Astrocyte (in vitro differentiated cells and primary cell): ENCODE measurements at regions not wholly inside any gene's neighbourhood (a gene's known extent, or its start where the extent isn't known, plus 50 kb on each side); places are given as distances from the start of the nearest gene placed in this dataset.

Source experiments
- DNase-seq: peaks from one replicate; pipeline ENCODE4 v3.0.0-alpha.2; 2010; ENCODE audit warnings: low read depth
- FAIRE-seq: peaks from 2 replicates; lab custom pipeline; 2011; peaks lifted over from hg19 to GRCh38; lab: Jason Lieb, UNC
- H2AFZ ChIP-seq: 2 replicates; pipeline ENCODE4 v1.6.0; 2012; ENCODE audit warnings: low read depth, low read length, inconsistent platforms
- H3K27ac ChIP-seq: 2 replicates; pipeline ENCODE4 v1.5.1; 2011; ENCODE audit warnings: low read depth, low read length, inconsistent platforms
- H3K27me3 ChIP-seq: 2 replicates; pipeline ENCODE4 v1.6.0; 2011; ENCODE audit warnings: low read length, inconsistent platforms; ENCODE audit not compliant: insufficient read depth
- H3K36me3 ChIP-seq: 2 replicates; pipeline ENCODE4 v1.5.1; 2011; ENCODE audit warnings: low read length, inconsistent platforms; ENCODE audit not compliant: insufficient read depth
- H3K4me1 ChIP-seq: 2 replicates; pipeline ENCODE4 v1.5.1; 2011; ENCODE audit warnings: low read length, inconsistent platforms; ENCODE audit not compliant: insufficient read depth
- H3K4me2 ChIP-seq: 2 replicates; pipeline ENCODE4 v1.6.0; 2012; ENCODE audit warnings: low read length, inconsistent platforms
- H3K4me3 ChIP-seq: 2 replicates; pipeline ENCODE4 v1.5.1; 2011; ENCODE audit warnings: low read depth, mild to moderate bottlenecking, low read length, inconsistent platforms; ENCODE audit not compliant: insufficient read depth
- H3K79me2 ChIP-seq: 2 replicates; pipeline ENCODE4 v1.6.0; 2012; ENCODE audit warnings: mild to moderate bottlenecking, low read length, inconsistent platforms; ENCODE audit not compliant: insufficient read depth
- H3K9ac ChIP-seq: 2 replicates; pipeline ENCODE4 v1.6.0; 2012; ENCODE audit warnings: mild to moderate bottlenecking, low read length, inconsistent platforms
- H3K9me3 ChIP-seq: 2 replicates; pipeline ENCODE4 v1.5.1; 2012; ENCODE audit warnings: low read depth, mild to moderate bottlenecking, low read length, inconsistent platforms; ENCODE audit not compliant: insufficient read depth
- H4K20me1 ChIP-seq: 2 replicates; pipeline ENCODE4 v1.6.0; 2012; ENCODE audit warnings: low read length, inconsistent platforms; ENCODE audit not compliant: insufficient read depth
- H3K27ac Mint-ChIP-seq: one replicate; pipeline ENCODE4 v1.8.0; 2021; ENCODE audit warnings: mild to moderate bottlenecking, mixed read lengths; ENCODE audit not compliant: unreplicated experiment
- H3K27me3 Mint-ChIP-seq: one replicate; pipeline ENCODE4 v1.8.0; 2021; ENCODE audit warnings: low read depth, mixed read lengths; ENCODE audit not compliant: unreplicated experiment
- H3K36me3 Mint-ChIP-seq: one replicate; pipeline ENCODE4 v1.8.0; 2021; ENCODE audit warnings: low read depth, mixed read lengths; ENCODE audit not compliant: unreplicated experiment
- H3K4me1 Mint-ChIP-seq: one replicate; pipeline ENCODE4 v1.8.0; 2021; ENCODE audit warnings: low read depth, mixed read lengths; ENCODE audit not compliant: unreplicated experiment
- H3K4me3 Mint-ChIP-seq: one replicate; pipeline ENCODE4 v1.8.0; 2021; ENCODE audit warnings: mild to moderate bottlenecking, moderate library complexity, mixed read lengths; ENCODE audit not compliant: unreplicated experiment
- H3K9me3 Mint-ChIP-seq: one replicate; pipeline ENCODE4 v1.8.0; 2021; ENCODE audit warnings: mild to moderate bottlenecking, mixed read lengths; ENCODE audit not compliant: unreplicated experiment
- CTCF ChIP-seq: IDR thresholded peaks from 2 replicates; pipeline ENCODE4 v1.5.1; 2011; ENCODE audit warnings: low read depth, mild to moderate bottlenecking, inconsistent platforms, low read length, moderate library complexity; ENCODE audit not compliant: insufficient read depth
- EZH2 ChIP-seq: IDR thresholded peaks from 2 replicates; pipeline ENCODE4 v1.6.1; 2012; ENCODE audit warnings: mild to moderate bottlenecking, low read length, inconsistent platforms; ENCODE audit not compliant: insufficient read depth

GRCh38 chr7:124267154-124267553 lies 234.3 kb upstream of the TMEM229A start:
- H3K36me3 Mint-ChIP-seq = no peaks in the 10 kb centered on the region
- H3K27ac Mint-ChIP-seq = no peak overlapping the region
- Histone ChIP-seq H3K36me3 (no peaks in the 10 kb centered on the region), H3K27ac (no peak overlapping the region), H3K9ac (no peak overlapping the region), H3K27me3 (no peaks in the 10 kb centered on the region), H4K20me1 (no peaks in the 10 kb centered on the region), H2AFZ (no peak overlapping the region), H3K4me2 (no peak overlapping the region), H3K79me2 (no peaks in the 10 kb centered on the region), H3K9me3 (no peaks in the 10 kb centered on the region), H3K4me3 (no peak overlapping the region), H3K4me1 (no peaks in the 10 kb centered on the region)
- H3K4me3 Mint-ChIP-seq = no peak overlapping the region
- H3K4me1 Mint-ChIP-seq = peaks cover 4% of the 10 kb centered on the region
- DNase-seq = no peak
- no peaks in the 10 kb centered on the region for H3K27me3 Mint-ChIP-seq
- TF ChIP-seq EZH2 = no peak
- TF ChIP-seq CTCF = no peak
- H3K9me3 Mint-ChIP-seq = peaks cover 2% of the 10 kb centered on the region
- no peak for FAIRE-seq

GRCh38 chr7:124263232-124263827 lies 230.5 kb upstream of the TMEM229A start:
- no peaks in the 10 kb centered on the region for H3K27me3 Mint-ChIP-seq
- no peak overlapping the region for H3K4me3 Mint-ChIP-seq
- H3K4me1 ChIP-seq = no peaks in the 10 kb centered on the region
- H3K27me3 ChIP-seq = no peaks in the 10 kb centered on the region
- peaks cover 4% of the 10 kb centered on the region for H3K4me1 Mint-ChIP-seq
- H3K36me3 Mint-ChIP-seq = no peaks in the 10 kb centered on the region
- H3K27ac Mint-ChIP-seq = peak overlapping the region; percentile 95
- H3K4me3 ChIP-seq = no peak overlapping the region
- H3K4me2 ChIP-seq = no peak overlapping the region
- H3K9me3 ChIP-seq = no peaks in the 10 kb centered on the region
- no peak overlapping the region for H3K9ac ChIP-seq
- H2AFZ ChIP-seq = no peak overlapping the region
- FAIRE-seq = no peak
- H3K9me3 Mint-ChIP-seq = peaks cover 2% of the 10 kb centered on the region
- H3K27ac ChIP-seq = no peak overlapping the region
- no peaks in the 10 kb centered on the region for H3K79me2 ChIP-seq
- no peaks in the 10 kb centered on the region for H3K36me3 ChIP-seq
- no peaks in the 10 kb centered on the region for H4K20me1 ChIP-seq
- DNase-seq = no peak
- TF ChIP-seq CTCF (no peak), EZH2 (no peak)

- Histone ChIP-seq H3K9me3 (no peaks in the 10 kb centered on the region), H3K4me3 (no peak overlapping the region), H3K27ac (no peak overlapping the region), H3K79me2 (no peaks in the 10 kb centered on the region), H3K9ac (no peak overlapping the region), H3K36me3 (no peaks in the 10 kb centered on the region), H3K27me3 (no peaks in the 10 kb centered on the region), H2AFZ (no peak overlapping the region), H3K4me2 (no peak overlapping the region), H3K4me1 (no peaks in the 10 kb centered on the region), H4K20me1 (no peaks in the 10 kb centered on the region)
- Mint-ChIP-seq H3K4me1 (peaks cover 10% of the 10 kb centered on the region), H3K9me3 (peaks cover 2% of the 10 kb centered on the region), H3K27me3 (no peaks in the 10 kb centered on the region), H3K4me3 (no peak overlapping the region), H3K36me3 (no peaks in the 10 kb centered on the region), H3K27ac (no peak overlapping the region)
- DNase-seq (no peak), FAIRE-seq (no peak)
- no peak for TF ChIP-seq EZH2
- no peak for TF ChIP-seq CTCF
Measured at GRCh38 chr7:124261710-124262109, 228.8 kb upstream of the TMEM229A start.
